Gastroesophageal sphincter (tissue), 3 donors: ENCODE measurements at regions not wholly inside any gene's neighbourhood (a gene's known extent, or its start where the extent isn't known, plus 50 kb on each side); places are given as distances from the start of the nearest gene placed in this dataset.

Source experiments
- CTCF ChIP-seq, 4 experiments: fragments of 200-600 bp in 2 of 4; fragments of 450-650 bp in 2 of 4; sonication (generic) in 1 of 4; IDR thresholded peaks; one replicate each; pipeline ENCODE4 v1.5.1; 2017 to 2019; ENCODE audit warnings: antibody characterized with exemption in 4 of 4, mild to moderate bottlenecking in 2 of 4, moderate library complexity in 2 of 4
- EP300 ChIP-seq: sonication (generic); formaldehyde crosslinking; IDR thresholded peaks from one replicate; pipeline ENCODE4 v1.6.1; 2017; ENCODE audit warnings: antibody characterized with exemption, mild to moderate bottlenecking
- POLR2A ChIP-seq, 2 donors: fragments of 450-650 bp; IDR thresholded peaks; one replicate each; pipeline ENCODE4 v1.6.1; 2017; ENCODE audit warnings: antibody characterized with exemption in 2 of 2, mild to moderate bottlenecking in 2 of 2, moderate library complexity in 1 of 2
- POLR2AphosphoS5 ChIP-seq: sonication (generic); formaldehyde crosslinking; IDR thresholded peaks from one replicate; pipeline ENCODE4 v1.6.1; 2017; ENCODE audit warnings: antibody characterized with exemption

- no peak for TF ChIP-seq POLR2AphosphoS5
- TF ChIP-seq POLR2A (IDR thresholded peaks at IDR 0.05) = no peak
- no peak for TF ChIP-seq CTCF (IDR thresholded peaks at IDR 0.05)
- TF ChIP-seq EP300 = no peak
These were observed 70.4 kb upstream of the IPO9 start for GRCh38 chr1:201758499-201759050.
